HG03354 (cell line): ENCODE measurements at regions not wholly inside any gene's neighbourhood (a gene's known extent, or its start where the extent isn't known, plus 50 kb on each side); places are given as distances from the start of the nearest gene placed in this dataset.

Source experiments
- ATAC-seq: cut with Tn5 transposase; IDR thresholded peaks from one replicate; pipeline ENCODE4 v1.9.1; 2021; ENCODE audit warnings: mild to moderate bottlenecking; ENCODE audit not compliant: unreplicated experiment, poor library complexity, severe bottlenecking

- no peak for ATAC-seq
Measured at GRCh38 chr4:4673070-4673469, 131.2 kb upstream of the STX18 start.

GRCh38 chr4:4672402-4672801, 130.6 kb upstream of the STX18 start:
- ATAC-seq, result no peak

GRCh38 chr4:4671774-4672349, 130.0 kb upstream of the STX18 start:
- no peak for ATAC-seq

GRCh38 chr4:4670869-4671268, 129.0 kb upstream of the STX18 start:
- ATAC-seq, result no peak

- ATAC-seq, result no peak
Measured at GRCh38 chr4:4668355-4669210, 126.7 kb upstream of the STX18 start.

GRCh38 chr4:4667622-4668081, 125.8 kb upstream of the STX18 start:
- no peak for ATAC-seq

- no peak for ATAC-seq
Measured at GRCh38 chr4:4666693-4667621, 125.1 kb upstream of the STX18 start.

- ATAC-seq, result no peak
Measured at GRCh38 chr4:4666187-4666586, 124.3 kb upstream of the STX18 start.

- no peak for ATAC-seq
Measured at GRCh38 chr4:4664234-4664633, 122.4 kb upstream of the STX18 start.

GRCh38 chr4:4663028-4663427, 121.2 kb upstream of the STX18 start:
- no peak for ATAC-seq

- no peak for ATAC-seq
Measured at GRCh38 chr4:4662230-4662629, 120.4 kb upstream of the STX18 start.

- no peak for ATAC-seq
Measured at GRCh38 chr4:4659871-4660651, 118.2 kb upstream of the STX18 start.

- no peak for ATAC-seq
Measured at GRCh38 chr4:4658052-4658451, 116.2 kb upstream of the STX18 start.

GRCh38 chr4:4656977-4657376, 115.1 kb upstream of the STX18 start:
- ATAC-seq, result no peak

GRCh38 chr4:4655901-4656300, 114.1 kb upstream of the STX18 start:
- ATAC-seq, result no peak

GRCh38 chr4:4655011-4655410, 113.2 kb upstream of the STX18 start:
- ATAC-seq, result no peak

GRCh38 chr4:4651811-4652755, 110.2 kb upstream of the STX18 start:
- ATAC-seq, result no peak

- no peak for ATAC-seq
Measured at GRCh38 chr4:4647041-4647440, 105.2 kb upstream of the STX18 start.

GRCh38 chr4:4645743-4646142, 103.9 kb upstream of the STX18 start:
- ATAC-seq, result no peak
